ENCODE measurements at regions not wholly inside any gene's neighbourhood (a gene's known extent, or its start where the extent isn't known, plus 50 kb on each side); places are given as distances from the start of the nearest gene placed in this dataset.

GRCh38 chr10:62692085-62692484, 112.4 kb upstream of the ADO start:
- DNase-seq (ENCODE audit: low read depth, low spot score) (no peak), FAIRE-seq (no peak)
- no peaks in the 10 kb centered on the region for H3K9me1 ChIP-seq (ENCODE audit: control insufficient read depth, extremely low read depth, insufficient read depth, low read length)

GRCh38 chr10:62693306-62693705, 111.2 kb upstream of the ADO start:
- Histone ChIP-seq H3K27ac (ENCODE audit: control insufficient read depth, insufficient read depth, low read length) (no peak overlapping the region), H3K9ac (ENCODE audit: control insufficient read depth, extremely low read depth, insufficient read depth, low read length) (no peak overlapping the region), H4K20me1 (ENCODE audit: control insufficient read depth, extremely low read depth, insufficient read depth, low read length) (no peaks in the 10 kb centered on the region), H3K4me1 (ENCODE audit: control insufficient read depth, extremely low read depth, insufficient read depth, low read length) (no peaks in the 10 kb centered on the region), H3K79me2 (ENCODE audit: control insufficient read depth, insufficient read depth, low read length) (no peaks in the 10 kb centered on the region), H2AFZ (ENCODE audit: control insufficient read depth, low read length) (no peak overlapping the region), H3K27me3 (ENCODE audit: control insufficient read depth, extremely low read depth, insufficient read depth, low read length) (no peaks in the 10 kb centered on the region), H3K9me3 (ENCODE audit: control insufficient read depth, low read depth, low read length) (no peaks in the 10 kb centered on the region), H3K9me1 (ENCODE audit: control insufficient read depth, extremely low read depth, insufficient read depth, low read length) (no peaks in the 10 kb centered on the region), H3K4me2 (ENCODE audit: control insufficient read depth, extremely low read depth, insufficient read depth, low read depth, low read length) (no peak overlapping the region), H3K4me3 (ENCODE audit: control insufficient read depth in 2 of 3, extremely low read depth in 1 of 3, insufficient read depth in 2 of 3, low read depth in 1 of 3, low read length in 3 of 3) (no peak overlapping the region), H3K36me3 (ENCODE audit: control insufficient read depth in 2 of 2, extremely low read depth in 1 of 2, insufficient read depth in 2 of 2, low read length in 2 of 2) (no peaks in the 10 kb centered on the region)
- FAIRE-seq (no peak), DNase-seq (ENCODE audit: low read depth, low spot score) (no peak)
- TF ChIP-seq EZH2 (IDR thresholded peaks at IDR 0.05; ENCODE audit: low read length): no peak
- TF ChIP-seq, protein P1, sequence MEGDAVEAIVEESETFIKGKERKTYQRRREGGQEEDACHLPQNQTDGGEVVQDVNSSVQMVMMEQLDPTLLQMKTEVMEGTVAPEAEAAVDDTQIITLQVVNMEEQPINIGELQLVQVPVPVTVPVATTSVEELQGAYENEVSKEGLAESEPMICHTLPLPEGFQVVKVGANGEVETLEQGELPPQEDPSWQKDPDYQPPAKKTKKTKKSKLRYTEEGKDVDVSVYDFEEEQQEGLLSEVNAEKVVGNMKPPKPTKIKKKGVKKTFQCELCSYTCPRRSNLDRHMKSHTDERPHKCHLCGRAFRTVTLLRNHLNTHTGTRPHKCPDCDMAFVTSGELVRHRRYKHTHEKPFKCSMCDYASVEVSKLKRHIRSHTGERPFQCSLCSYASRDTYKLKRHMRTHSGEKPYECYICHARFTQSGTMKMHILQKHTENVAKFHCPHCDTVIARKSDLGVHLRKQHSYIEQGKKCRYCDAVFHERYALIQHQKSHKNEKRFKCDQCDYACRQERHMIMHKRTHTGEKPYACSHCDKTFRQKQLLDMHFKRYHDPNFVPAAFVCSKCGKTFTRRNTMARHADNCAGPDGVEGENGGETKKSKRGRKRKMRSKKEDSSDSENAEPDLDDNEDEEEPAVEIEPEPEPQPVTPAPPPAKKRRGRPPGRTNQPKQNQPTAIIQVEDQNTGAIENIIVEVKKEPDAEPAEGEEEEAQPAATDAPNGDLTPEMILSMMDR (optimal IDR thresholded peaks at IDR 0.05 in 1 of 3, IDR thresholded peaks at IDR 0.05 in 1 of 3, conservative IDR thresholded peaks at IDR 0.05 in 1 of 3; ENCODE audit: extremely low read depth in 1 of 3, insufficient read depth in 2 of 3, low read length in 3 of 3): no peak
- dilution Hi-C loops (cut with MboI; ENCODE audit: extremely low pct_ligation_motif_present, low sequenced_read_pairs): no loop called here

More at GRCh38 chr10:62692085-62692484, 112.4 kb upstream of the ADO start:
- no peak overlapping the region for H3K4me3 ChIP-seq (ENCODE audit: control insufficient read depth in 2 of 3, extremely low read depth in 1 of 3, insufficient read depth in 2 of 3, low read depth in 1 of 3, low read length in 3 of 3)
- H3K79me2 ChIP-seq (ENCODE audit: control insufficient read depth, insufficient read depth, low read length): no peaks in the 10 kb centered on the region
- no peak overlapping the region for H3K9ac ChIP-seq (ENCODE audit: control insufficient read depth, extremely low read depth, insufficient read depth, low read length)
- H3K36me3 ChIP-seq (ENCODE audit: control insufficient read depth in 2 of 2, extremely low read depth in 1 of 2, insufficient read depth in 2 of 2, low read length in 2 of 2): no peaks in the 10 kb centered on the region
- no peaks in the 10 kb centered on the region for H3K27me3 ChIP-seq (ENCODE audit: control insufficient read depth, extremely low read depth, insufficient read depth, low read length)
- no peak overlapping the region for H2AFZ ChIP-seq (ENCODE audit: control insufficient read depth, low read length)
- no peaks in the 10 kb centered on the region for H3K9me3 ChIP-seq (ENCODE audit: control insufficient read depth, low read depth, low read length)
- no peak overlapping the region for H3K27ac ChIP-seq (ENCODE audit: control insufficient read depth, insufficient read depth, low read length)
- dilution Hi-C loops (cut with MboI; ENCODE audit: extremely low pct_ligation_motif_present, low sequenced_read_pairs): no loop called here
- H3K4me1 ChIP-seq (ENCODE audit: control insufficient read depth, extremely low read depth, insufficient read depth, low read length): no peaks in the 10 kb centered on the region
- H4K20me1 ChIP-seq (ENCODE audit: control insufficient read depth, extremely low read depth, insufficient read depth, low read length): no peaks in the 10 kb centered on the region
- H3K4me2 ChIP-seq (ENCODE audit: control insufficient read depth, extremely low read depth, insufficient read depth, low read depth, low read length): no peak overlapping the region
- no peak for TF ChIP-seq EZH2 (IDR thresholded peaks at IDR 0.05; ENCODE audit: low read length)
- TF ChIP-seq, protein P1 (optimal IDR thresholded peaks at IDR 0.05 in 1 of 3, IDR thresholded peaks at IDR 0.05 in 1 of 3, conservative IDR thresholded peaks at IDR 0.05 in 1 of 3; ENCODE audit: extremely low read depth in 1 of 3, insufficient read depth in 2 of 3, low read length in 3 of 3): no peak
